Trophoblast cell (in vitro differentiated cells and primary cell): ENCODE measurements at regions not wholly inside any gene's neighbourhood (a gene's known extent, or its start where the extent isn't known, plus 50 kb on each side); places are given as distances from the start of the nearest gene placed in this dataset.

Experiments
- DNase-seq, 2 donors: peaks; one replicate each; pipeline ENCODE4 v3.0.0-alpha.2; 2016
- H2AFZ ChIP-seq: 2 replicates; pipeline ENCODE4 v1.6.1; 2013; ENCODE audit warnings: low read length, moderate library complexity, mild to moderate bottlenecking; ENCODE audit not compliant: insufficient read depth, poor library complexity
- H2AK5ac ChIP-seq: 2 replicates; pipeline ENCODE4 v1.6.1; 2013; ENCODE audit warnings: mild to moderate bottlenecking, low read length
- H2BK120ac ChIP-seq: 2 replicates; pipeline ENCODE4 v1.6.1; 2013; ENCODE audit warnings: low read length, mild to moderate bottlenecking, moderate library complexity; ENCODE audit not compliant: insufficient read depth, poor library complexity
- H2BK12ac ChIP-seq: 2 replicates; pipeline ENCODE4 v1.6.1; 2013; ENCODE audit warnings: mild to moderate bottlenecking, low read length, moderate library complexity
- H2BK5ac ChIP-seq: 2 replicates; pipeline ENCODE4 v1.6.1; 2013; ENCODE audit warnings: low read length, low read depth, moderate library complexity, mild to moderate bottlenecking; ENCODE audit not compliant: poor library complexity
- H3K14ac ChIP-seq: 2 replicates; pipeline ENCODE4 v1.6.1; 2013; ENCODE audit warnings: mild to moderate bottlenecking, low read length
- H3K18ac ChIP-seq: 2 replicates; pipeline ENCODE4 v1.6.1; 2013; ENCODE audit warnings: mild to moderate bottlenecking, low read length
- H3K23ac ChIP-seq: 2 replicates; pipeline ENCODE4 v1.6.1; 2013; ENCODE audit warnings: low read length
- H3K27ac ChIP-seq: 2 replicates; pipeline ENCODE4 v1.5.1; 2013; ENCODE audit warnings: low read depth, mild to moderate bottlenecking, inconsistent platforms, low read length, moderate library complexity
- H3K27me3 ChIP-seq: 2 replicates; pipeline ENCODE4 v1.6.1; 2013; ENCODE audit warnings: inconsistent platforms, mild to moderate bottlenecking, low read length, moderate library complexity; ENCODE audit not compliant: insufficient read depth
- H3K36me3 ChIP-seq, 2 experiments: 1 replicate in 1 of 2; 2 replicates in 1 of 2; pipeline ENCODE4 v1.6.1; 2013; ENCODE audit warnings: low read length in 2 of 2, mild to moderate bottlenecking in 2 of 2, moderate library complexity in 1 of 2; ENCODE audit not compliant: insufficient read depth in 2 of 2, control insufficient read depth in 1 of 2
- H3K4ac ChIP-seq: 2 replicates; pipeline ENCODE4 v1.6.1; 2013; ENCODE audit warnings: low read depth, mild to moderate bottlenecking, low read length, moderate library complexity
- H3K4me1 ChIP-seq, 2 experiments: 1 replicate in 1 of 2; 2 replicates in 1 of 2; pipeline ENCODE4 v1.6.1; 2013; ENCODE audit warnings: low read length in 2 of 2, mild to moderate bottlenecking in 2 of 2, moderate library complexity in 1 of 2; ENCODE audit not compliant: insufficient read depth in 2 of 2, control insufficient read depth in 1 of 2
- H3K4me2 ChIP-seq: 2 replicates; pipeline ENCODE4 v1.6.1; 2013; ENCODE audit warnings: inconsistent platforms, mild to moderate bottlenecking, low read length, moderate library complexity
- H3K4me3 ChIP-seq: 2 replicates; pipeline ENCODE4 v1.5.1; 2013; ENCODE audit warnings: mild to moderate bottlenecking, low read depth, low read length, inconsistent platforms
- H3K79me1 ChIP-seq: one replicate; pipeline ENCODE4 v1.6.1; 2013; ENCODE audit warnings: low read length
- H3K79me2 ChIP-seq: 2 replicates; pipeline ENCODE4 v1.6.1; 2013; ENCODE audit warnings: low read length, mild to moderate bottlenecking; ENCODE audit not compliant: control insufficient read depth, insufficient read depth, poor library complexity
- H3K9ac ChIP-seq: 2 replicates; pipeline ENCODE4 v1.6.1; 2013; ENCODE audit warnings: mild to moderate bottlenecking, low read length
- H3K9me3 ChIP-seq: 2 replicates; pipeline ENCODE4 v1.6.1; 2013; ENCODE audit warnings: low read depth, mild to moderate bottlenecking, control low read depth, inconsistent platforms, low read length; ENCODE audit not compliant: insufficient read depth
- H4K12ac ChIP-seq: 2 replicates; pipeline ENCODE4 v1.6.1; 2013; ENCODE audit warnings: low read depth, mild to moderate bottlenecking, low read length, moderate library complexity
- H4K8ac ChIP-seq: 2 replicates; pipeline ENCODE4 v1.6.1; 2013; ENCODE audit warnings: low read depth, mild to moderate bottlenecking, low read length, moderate library complexity
- H4K91ac ChIP-seq: one replicate; pipeline ENCODE4 v1.6.1; 2013; ENCODE audit warnings: low read depth, mild to moderate bottlenecking, low read length, moderate library complexity
- WGBS: extraction: QIAGEN DNeasy Blood & Tissue Kit; methylation state at CpG from one replicate; pipeline ENCODE4 v1.1.7; 2013; ENCODE audit warnings: missing lambda C conversion rate; ENCODE audit not compliant: insufficient read length, insufficient coverage; ENCODE audit errors: extremely low coverage; 5-methylcytosine and 5-hydroxymethylcytosine counted together

DNA sequence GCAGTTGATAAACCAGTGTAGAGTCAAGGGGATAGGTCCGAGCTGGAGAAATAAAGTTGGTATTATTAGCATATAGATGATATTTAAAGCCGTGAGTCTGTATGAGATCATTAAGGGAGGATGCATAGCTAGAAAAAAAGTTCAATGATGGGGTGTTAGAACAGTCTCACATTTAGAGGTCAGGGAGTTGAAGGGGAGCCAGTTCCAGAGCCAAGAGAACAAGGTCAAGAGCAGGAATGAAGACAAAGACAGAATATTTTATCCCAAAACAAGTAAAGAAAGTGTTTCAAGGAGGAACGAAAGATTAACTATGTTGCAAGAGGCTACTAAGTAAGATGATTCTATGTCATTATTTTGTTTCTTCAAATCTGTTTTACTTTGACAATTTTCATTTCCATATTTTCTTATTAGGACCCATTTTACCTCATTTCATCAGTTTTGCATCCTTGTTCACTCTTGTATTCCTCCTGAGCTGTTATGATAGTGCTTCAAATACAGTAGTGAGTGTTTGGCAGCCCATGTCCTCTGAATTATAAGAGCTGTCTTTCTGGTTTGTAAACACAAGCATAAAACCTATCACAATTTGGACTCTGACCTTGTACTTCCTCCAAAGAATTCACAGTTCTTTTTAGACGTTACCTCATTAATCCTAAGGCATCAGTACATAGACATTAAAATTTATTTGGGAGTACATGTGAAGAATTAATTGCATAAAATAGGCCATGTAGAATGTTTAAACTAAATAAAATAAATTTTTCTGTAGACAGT lies 695.7 kb upstream of the NECTIN3 start:
- Histone ChIP-seq H3K4me3 (no peak overlapping the region), H3K4ac (no peak overlapping the region), H3K9ac (no peak overlapping the region), H3K79me2 (no peaks in the 10 kb centered on the region), H2AFZ (no peak overlapping the region), H3K23ac (no peak overlapping the region), H2BK12ac (no peak overlapping the region), H4K91ac (no peak overlapping the region), H3K18ac (no peak overlapping the region), H3K4me1 (no peaks in the 10 kb centered on the region), H4K8ac (no peak overlapping the region), H3K4me2 (no peak overlapping the region), H3K14ac (no peak overlapping the region), H3K9me3 (no peaks in the 10 kb centered on the region), H3K27ac (no peak overlapping the region), H2BK120ac (no peak overlapping the region), H4K12ac (no peak overlapping the region), H3K79me1 (no peaks in the 10 kb centered on the region), H3K36me3 (no peaks in the 10 kb centered on the region), H2BK5ac (no peak overlapping the region), H3K27me3 (no peaks in the 10 kb centered on the region), H2AK5ac (no peak overlapping the region)
- no peak for DNase-seq
- no CpG with 5 or more reads among the region's 4 CpGs for WGBS

DNA sequence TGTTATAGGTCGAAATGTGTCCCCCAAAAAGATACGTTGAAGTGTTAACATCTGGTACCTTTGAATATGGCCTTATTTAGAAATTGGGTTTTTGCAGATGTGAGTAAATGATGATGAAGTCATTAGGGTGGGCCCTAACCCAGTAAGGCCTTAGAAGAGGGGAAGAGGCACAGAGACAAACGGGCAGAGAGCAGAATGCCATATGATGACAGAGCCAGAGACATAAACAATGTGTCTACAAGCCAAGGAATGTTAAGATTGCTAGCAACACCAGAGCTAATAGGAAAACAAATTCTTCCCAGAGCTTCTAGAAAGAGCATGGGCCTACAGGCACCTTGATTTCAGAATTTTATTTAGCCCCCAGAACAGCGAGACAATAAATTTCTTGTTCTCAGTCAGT lies 693.1 kb upstream of the NECTIN3 start:
- Histone ChIP-seq H3K18ac (no peak overlapping the region), H3K23ac (no peak overlapping the region), H4K8ac (no peak overlapping the region), H3K4ac (no peak overlapping the region), H3K27me3 (no peaks in the 10 kb centered on the region), H3K79me2 (no peaks in the 10 kb centered on the region), H4K91ac (no peak overlapping the region), H2BK5ac (no peak overlapping the region), H3K4me2 (no peak overlapping the region), H2AK5ac (no peak overlapping the region), H3K9ac (no peak overlapping the region), H3K4me3 (no peak overlapping the region), H4K12ac (no peak overlapping the region), H2BK120ac (no peak overlapping the region), H3K9me3 (no peaks in the 10 kb centered on the region), H3K14ac (no peak overlapping the region), H2AFZ (no peak overlapping the region), H3K4me1 (no peaks in the 10 kb centered on the region), H3K79me1 (no peaks in the 10 kb centered on the region), H3K36me3 (no peaks in the 10 kb centered on the region), H2BK12ac (no peak overlapping the region), H3K27ac (no peak overlapping the region)
- no peak for DNase-seq
- no CpG with 5 or more reads among the region's 4 CpGs for WGBS

DNA sequence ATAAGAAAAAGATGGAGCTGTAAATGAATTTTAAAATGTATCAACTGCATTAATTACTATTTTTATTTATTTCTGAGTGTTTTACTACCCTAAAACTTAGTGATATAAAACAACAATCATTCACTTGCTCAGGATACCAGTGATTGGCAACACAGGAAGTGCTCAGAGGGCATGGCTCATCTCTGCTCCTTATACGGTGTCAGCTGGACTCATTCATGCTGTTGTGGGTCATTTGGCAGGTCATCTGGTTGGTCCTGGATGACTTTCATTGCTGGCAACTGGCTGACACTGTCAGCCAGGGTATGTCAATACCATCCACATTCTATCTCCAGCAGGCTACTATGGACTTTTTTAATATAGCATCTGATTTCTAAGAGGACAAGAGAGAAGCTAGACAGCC lies 689.6 kb upstream of the NECTIN3 start:
- Histone ChIP-seq H2BK5ac (no peak overlapping the region), H3K36me3 (no peaks in the 10 kb centered on the region), H2AFZ (no peak overlapping the region), H3K14ac (no peak overlapping the region), H3K23ac (no peak overlapping the region), H4K8ac (no peak overlapping the region), H3K27me3 (no peaks in the 10 kb centered on the region), H3K27ac (no peak overlapping the region), H3K9me3 (no peaks in the 10 kb centered on the region), H3K18ac (no peak overlapping the region), H2AK5ac (no peak overlapping the region), H3K4me1 (no peaks in the 10 kb centered on the region), H3K9ac (no peak overlapping the region), H4K12ac (no peak overlapping the region), H4K91ac (no peak overlapping the region), H3K4me2 (no peak overlapping the region), H2BK120ac (no peak overlapping the region), H2BK12ac (no peak overlapping the region), H3K4me3 (no peak overlapping the region), H3K79me2 (no peaks in the 10 kb centered on the region), H3K79me1 (no peaks in the 10 kb centered on the region), H3K4ac (no peak overlapping the region)
- no CpG with 5 or more reads among the region's 1 CpG for WGBS
- no peak for DNase-seq

DNA sequence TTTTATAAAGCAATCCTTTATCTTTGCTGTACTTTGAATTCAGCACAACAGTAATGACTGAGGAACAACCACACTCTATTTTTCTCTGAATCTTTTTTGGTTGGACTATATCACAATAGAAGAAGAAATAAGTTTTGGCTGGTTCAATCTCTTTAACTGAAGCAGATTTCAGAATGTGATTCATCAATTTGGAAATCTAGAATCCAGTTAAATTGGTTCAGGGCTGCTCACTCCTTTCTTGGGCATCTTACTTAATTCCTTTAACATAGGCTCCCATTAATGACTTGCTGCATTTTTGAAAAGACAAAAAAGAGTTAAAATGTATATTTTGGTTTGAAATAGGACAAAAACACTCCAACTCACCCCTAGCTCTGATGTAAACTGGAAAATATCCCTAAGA lies 688.3 kb upstream of the NECTIN3 start:
- Histone ChIP-seq H2AFZ (no peak overlapping the region), H3K4ac (no peak overlapping the region), H3K18ac (no peak overlapping the region)

More for the DNA sequence above, 688.3 kb upstream of the NECTIN3 start:
- H3K4me2 ChIP-seq: no peak overlapping the region
- no peaks in the 10 kb centered on the region for H3K9me3 ChIP-seq
- H3K4me1 ChIP-seq: no peaks in the 10 kb centered on the region
- H3K27me3 ChIP-seq: no peaks in the 10 kb centered on the region
- no peak overlapping the region for H3K14ac ChIP-seq
- H4K12ac ChIP-seq: no peak overlapping the region
- no peak overlapping the region for H4K8ac ChIP-seq
- no peak overlapping the region for H3K23ac ChIP-seq
- no peaks in the 10 kb centered on the region for H3K36me3 ChIP-seq
- H2BK120ac ChIP-seq: no peak overlapping the region
- H3K9ac ChIP-seq: no peak overlapping the region
- no peak overlapping the region for H3K27ac ChIP-seq
- no peak overlapping the region for H4K91ac ChIP-seq
- H2BK12ac ChIP-seq: no peak overlapping the region
- H2AK5ac ChIP-seq: no peak overlapping the region
- H3K79me2 ChIP-seq: no peaks in the 10 kb centered on the region
- H3K79me1 ChIP-seq: no peaks in the 10 kb centered on the region
- no peak overlapping the region for H3K4me3 ChIP-seq
- DNase-seq: no peak
- no peak overlapping the region for H2BK5ac ChIP-seq
